ENCODE measurements at regions not wholly inside any gene's neighbourhood (a gene's known extent, or its start where the extent isn't known, plus 50 kb on each side); places are given as distances from the start of the nearest gene placed in this dataset.

GRCh38 chr10:2980791-2981360 is 86.5 kb upstream of the PFKP start:
- no peak for DNase-seq

- no peak for DNase-seq
These were observed 87.2 kb upstream of the PFKP start for GRCh38 chr10:2980116-2980515.

- DNase-seq, result no peak
These were observed 88.0 kb upstream of the PFKP start for GRCh38 chr10:2979306-2979705.

- DNase-seq, result no peak
These were observed 88.6 kb upstream of the PFKP start for GRCh38 chr10:2978574-2979273.

GRCh38 chr10:2978111-2978510 is 89.2 kb upstream of the PFKP start:
- no peak for DNase-seq

- DNase-seq, result no peak
These were observed 92.7 kb upstream of the PFKP start for GRCh38 chr10:2974503-2975207.

GRCh38 chr10:2974083-2974482 is 93.3 kb upstream of the PFKP start:
- no peak for DNase-seq

GRCh38 chr10:2972810-2973209 is 94.5 kb upstream of the PFKP start:
- no peak for DNase-seq

- DNase-seq, result no peak
These were observed 95.1 kb upstream of the PFKP start for GRCh38 chr10:2972216-2972615.

- DNase-seq, result no peak
These were observed 97.0 kb upstream of the PFKP start for GRCh38 chr10:2970190-2970823.

GRCh38 chr10:2968401-2969058 is 98.8 kb upstream of the PFKP start:
- no peak for DNase-seq

GRCh38 chr10:2966134-2966533 is 101.2 kb upstream of the PFKP start:
- no peak for DNase-seq

- DNase-seq, result no peak
These were observed 102.6 kb upstream of the PFKP start for GRCh38 chr10:2964632-2965296.

GRCh38 chr10:2963889-2964631 is 103.3 kb upstream of the PFKP start:
- no peak for DNase-seq

GRCh38 chr10:2962194-2962593 is 105.2 kb upstream of the PFKP start:
- no peak for DNase-seq

GRCh38 chr10:2958659-2959058 is 108.7 kb upstream of the PFKP start:
- DNase-seq, result no peak

- DNase-seq, result no peak
These were observed 109.6 kb upstream of the PFKP start for GRCh38 chr10:2957785-2958184.

- DNase-seq, result no peak
These were observed 112.3 kb upstream of the PFKP start for GRCh38 chr10:2955064-2955463.

- DNase-seq, result no peak
These were observed 113.9 kb upstream of the PFKP start for GRCh38 chr10:2953495-2953894.

GRCh38 chr10:2951235-2951835 is 116.0 kb upstream of the PFKP start:
- no peak for DNase-seq

GRCh38 chr10:2950546-2950945 is 116.8 kb upstream of the PFKP start:
- DNase-seq, result no peak

GRCh38 chr10:2949948-2950354 is 117.4 kb upstream of the PFKP start:
- DNase-seq, result peak; percentile 71

Data from stimulated activated CD4-positive, alpha-beta T cell treated with anti-CD3 and anti-CD28 coated beads, Interleukin-4, amount 100 ng/mL, for 24 hours (primary cell).